K562 (cell line): ENCODE measurements at regions not wholly inside any gene's neighbourhood (a gene's known extent, or its start where the extent isn't known, plus 50 kb on each side); places are given as distances from the start of the nearest gene placed in this dataset.

Source experiments
- ATAC-seq: fragments of 200-7000 bp; cut with Tn5 transposase; 3 replicates; pipeline ENCODE4 v1.9.1; 2020; ENCODE audit warnings: moderate library complexity
- BruUV-seq: library from RNA; stranded (reverse); fragments of 400-500 nt; replicated peaks from 2 replicates; lab custom pipeline; 2021; lab: Mats Ljungman, UMichigan
- CTCF ChIA-PET: fragments of 300-600 bp; formaldehyde crosslinking; extraction: SDS; loops from one replicate; lab custom pipeline; 2021; ENCODE audit warnings: low intra/inter-chr PET ratio; lab: Yijun Ruan, JAX
- POLR2A ChIA-PET: fragments of 300-600, 350-650 bp; sonication (Branson Sonifier 250); formaldehyde crosslinking; extraction: SDS; loops from one replicate; lab custom pipeline; 2021; ENCODE audit warnings: antibody characterized with exemption, inconsistent platforms; lab: Yijun Ruan, JAX
- DNase-seq, 4 experiments: peaks; one replicate each; pipeline versions ENCODE4 v3.0.0 to v3.0.0-alpha.2; 2011 to 2018; ENCODE audit warnings: low spot score in 3 of 4, mixed read lengths in 3 of 4; ENCODE audit errors: extremely low read depth in 1 of 4
- FAIRE-seq: peaks from 2 replicates; lab custom pipeline; 2011; peaks lifted over from hg19 to GRCh38; lab: Jason Lieb, UNC
- H2AFZ ChIP-seq: 2 replicates; pipeline ENCODE4 v1.6.0; 2011; ENCODE audit warnings: low read depth, low read length, control low read depth, inconsistent platforms
- H3K27ac ChIP-seq: fragments of 200-600 bp; 3 replicates; pipeline ENCODE4 v1.8.0; 2011; ENCODE audit warnings: low read depth, mild to moderate bottlenecking, control low read depth, inconsistent platforms, low read length, moderate library complexity, mixed read lengths; ENCODE audit errors: extremely low read depth
- H3K27me3 ChIP-seq, 2 experiments: fragments of 300-600 bp in 1 of 2; 2 replicates in 1 of 2; 3 replicates in 1 of 2; pipeline versions ENCODE4 v1.6.0 to v1.8.0; 2011; ENCODE audit warnings: inconsistent platforms in 2 of 2, low read length in 2 of 2, mild to moderate bottlenecking in 1 of 2, mixed read lengths in 1 of 2, moderate library complexity in 1 of 2; ENCODE audit not compliant: control insufficient read depth in 2 of 2, insufficient read depth in 2 of 2
- H3K36me3 ChIP-seq: fragments of 300-600 bp; 3 replicates; pipeline ENCODE4 v1.8.0; 2011; ENCODE audit warnings: mild to moderate bottlenecking, low read length, inconsistent platforms; ENCODE audit not compliant: control insufficient read depth, insufficient read depth
- H3K4me1 ChIP-seq, 2 experiments: fragments of 200-600 bp in 1 of 2; replicated peaks in 1 of 2; 2 replicates in 1 of 2; 3 replicates in 1 of 2; pipeline versions ENCODE4 v1.5.1 to v1.8.0; 2011; ENCODE audit warnings: inconsistent platforms in 2 of 2, low read length in 2 of 2, mild to moderate bottlenecking in 1 of 2, mixed read lengths in 1 of 2, moderate library complexity in 1 of 2; ENCODE audit not compliant: control insufficient read depth in 2 of 2, insufficient read depth in 2 of 2
- H3K4me2 ChIP-seq: 2 replicates; pipeline ENCODE4 v1.6.1; 2011; ENCODE audit warnings: low read length, control low read depth, inconsistent platforms, mixed read lengths; ENCODE audit not compliant: insufficient read depth
- H3K4me3 ChIP-seq: fragments of 200-600 bp; sonication (generic), shearing (Covaris generic); 2 replicates; pipeline ENCODE4 v1.5.1; 2016; ENCODE audit warnings: control low read depth, inconsistent platforms
- H3K79me2 ChIP-seq: fragments of 200-600 bp; 3 replicates; pipeline ENCODE4 v1.8.0; 2011; ENCODE audit warnings: low read length, inconsistent platforms; ENCODE audit not compliant: control insufficient read depth, insufficient read depth
- H3K9ac ChIP-seq, 2 experiments: 2 replicates each; pipeline versions ENCODE4 v1.6.0 to v1.6.1; 2011; ENCODE audit warnings: low read depth in 2 of 2, low read length in 2 of 2, control low read depth in 1 of 2, inconsistent platforms in 1 of 2, mild to moderate bottlenecking in 1 of 2, mixed read lengths in 1 of 2; ENCODE audit not compliant: insufficient read depth in 1 of 2
- H3K9me1 ChIP-seq: one replicate; pipeline ENCODE4 v1.6.0; 2011; ENCODE audit warnings: inconsistent platforms, mild to moderate bottlenecking, low read length, moderate library complexity; ENCODE audit not compliant: control insufficient read depth, insufficient read depth
- H3K9me3 ChIP-seq: replicated peaks from 2 replicates; pipeline ENCODE4 v1.5.1; 2011; ENCODE audit warnings: low read depth, low read length, inconsistent platforms; ENCODE audit not compliant: control insufficient read depth, insufficient read depth
- H4K20me1 ChIP-seq: replicated peaks from 2 replicates; pipeline ENCODE4 v1.6.1; 2011; ENCODE audit warnings: low read length, inconsistent platforms, mixed read lengths; ENCODE audit not compliant: control insufficient read depth, insufficient read depth
- FOXK1 ChIP-seq: sonication (generic); formaldehyde crosslinking; IDR thresholded peaks from 2 replicates; pipeline ENCODE4 v1.8.0; 2022; ENCODE audit warnings: missing genetic modification reagents, mild to moderate bottlenecking, borderline replicate concordance
- SMARCA4 ChIP-seq: fragments of 450-650 bp; IDR thresholded peaks from 2 replicates; pipeline ENCODE4 v1.6.1; 2016
- WGBS: fragments of 100-300 bp; shearing (Covaris generic); methylation state at CpG from one replicate; pipeline ENCODE4 v1.1.6; 2016; ENCODE audit warnings: low coverage, mixed read lengths; ENCODE audit not compliant: insufficient coverage; ENCODE audit errors: missing lambda C conversion rate; 5-methylcytosine and 5-hydroxymethylcytosine counted together
- in situ Hi-C: fragments of 300-500 bp; cut with MboI; formaldehyde crosslinking; loops from 4 replicates; pipeline ENCODE4 v1.15.0; 2018; ENCODE audit warnings: inconsistent platforms, mixed read lengths
- intact Hi-C: fragments of 100-400 bp; cut with micrococcal nuclease; formaldehyde crosslinking; loops from 2 replicates; pipeline ENCODE4 v1.14.2; 2022
- TF ChIP-seq, protein P1 (sequence below): sonication (generic); formaldehyde crosslinking; IDR thresholded peaks from 2 replicates; pipeline ENCODE4 v1.8.1; 2023; ENCODE audit warnings: missing genetic modification reagents, mild to moderate bottlenecking, borderline replicate concordance

DNA sequence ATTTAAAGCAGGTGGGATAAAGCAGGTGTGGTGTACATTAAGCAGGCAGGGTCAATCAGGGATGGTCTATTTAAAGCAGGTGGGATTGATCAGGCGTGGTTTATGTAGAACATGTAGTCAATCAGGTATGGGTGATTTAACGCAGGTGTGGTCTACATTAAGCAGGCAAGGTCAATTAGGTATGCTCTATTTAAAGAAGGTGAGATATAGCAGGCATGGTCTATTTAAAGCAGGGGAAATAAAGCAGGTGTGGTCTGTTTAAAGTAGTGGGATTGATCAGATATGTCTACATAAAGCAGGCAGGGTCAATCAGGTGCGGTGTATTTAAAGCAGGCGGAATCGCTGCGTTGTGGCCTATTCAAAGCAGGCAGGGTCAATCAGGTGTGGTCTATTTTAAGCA, 88.6 kb upstream of the MXRA5 start:
- Histone ChIP-seq H3K79me2 (no peaks in the 10 kb centered on the region), H3K9me1 (no peaks in the 10 kb centered on the region), H2AFZ (no peak overlapping the region), H3K27me3 (no peaks in the 10 kb centered on the region), H3K4me3 (no peak overlapping the region), H3K9ac (no peak overlapping the region), H3K4me1 (no peaks in the 10 kb centered on the region), H3K9me3 (no peaks in the 10 kb centered on the region), H3K4me2 (no peak overlapping the region), H3K27ac (no peak overlapping the region), H3K36me3 (no peaks in the 10 kb centered on the region), H4K20me1 (no peaks in the 10 kb centered on the region)
- DNase-seq (no peak), FAIRE-seq (no peak), ATAC-seq (no peak)
- WGBS = 6% methylated on average over 6 of the region's 6 CpGs
- in situ Hi-C loops = no loop called here
- CTCF ChIA-PET = no interaction called here
- POLR2A ChIA-PET = no interaction called here
- TF ChIP-seq, protein P1, sequence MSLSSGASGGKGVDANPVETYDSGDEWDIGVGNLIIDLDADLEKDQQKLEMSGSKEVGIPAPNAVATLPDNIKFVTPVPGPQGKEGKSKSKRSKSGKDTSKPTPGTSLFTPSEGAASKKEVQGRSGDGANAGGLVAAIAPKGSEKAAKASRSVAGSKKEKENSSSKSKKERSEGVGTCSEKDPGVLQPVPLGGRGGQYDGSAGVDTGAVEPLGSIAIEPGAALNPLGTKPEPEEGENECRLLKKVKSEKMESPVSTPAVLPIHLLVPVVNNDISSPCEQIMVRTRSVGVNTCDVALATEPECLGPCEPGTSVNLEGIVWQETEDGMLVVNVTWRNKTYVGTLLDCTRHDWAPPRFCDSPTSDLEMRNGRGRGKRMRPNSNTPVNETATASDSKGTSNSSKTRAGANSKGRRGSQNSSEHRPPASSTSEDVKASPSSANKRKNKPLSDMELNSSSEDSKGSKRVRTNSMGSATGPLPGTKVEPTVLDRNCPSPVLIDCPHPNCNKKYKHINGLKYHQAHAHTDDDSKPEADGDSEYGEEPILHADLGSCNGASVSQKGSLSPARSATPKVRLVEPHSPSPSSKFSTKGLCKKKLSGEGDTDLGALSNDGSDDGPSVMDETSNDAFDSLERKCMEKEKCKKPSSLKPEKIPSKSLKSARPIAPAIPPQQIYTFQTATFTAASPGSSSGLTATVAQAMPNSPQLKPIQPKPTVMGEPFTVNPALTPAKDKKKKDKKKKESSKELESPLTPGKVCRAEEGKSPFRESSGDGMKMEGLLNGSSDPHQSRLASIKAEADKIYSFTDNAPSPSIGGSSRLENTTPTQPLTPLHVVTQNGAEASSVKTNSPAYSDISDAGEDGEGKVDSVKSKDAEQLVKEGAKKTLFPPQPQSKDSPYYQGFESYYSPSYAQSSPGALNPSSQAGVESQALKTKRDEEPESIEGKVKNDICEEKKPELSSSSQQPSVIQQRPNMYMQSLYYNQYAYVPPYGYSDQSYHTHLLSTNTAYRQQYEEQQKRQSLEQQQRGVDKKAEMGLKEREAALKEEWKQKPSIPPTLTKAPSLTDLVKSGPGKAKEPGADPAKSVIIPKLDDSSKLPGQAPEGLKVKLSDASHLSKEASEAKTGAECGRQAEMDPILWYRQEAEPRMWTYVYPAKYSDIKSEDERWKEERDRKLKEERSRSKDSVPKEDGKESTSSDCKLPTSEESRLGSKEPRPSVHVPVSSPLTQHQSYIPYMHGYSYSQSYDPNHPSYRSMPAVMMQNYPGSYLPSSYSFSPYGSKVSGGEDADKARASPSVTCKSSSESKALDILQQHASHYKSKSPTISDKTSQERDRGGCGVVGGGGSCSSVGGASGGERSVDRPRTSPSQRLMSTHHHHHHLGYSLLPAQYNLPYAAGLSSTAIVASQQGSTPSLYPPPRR = no peak
- no peak for TF ChIP-seq SMARCA4
- no peak for TF ChIP-seq FOXK1 (CRISPR knock-in tag)
- intact Hi-C loops = no loop called here
- BruUV-seq = no TSS peak
